GM18502 (cell line): ENCODE measurements at regions not wholly inside any gene's neighbourhood (a gene's known extent, or its start where the extent isn't known, plus 50 kb on each side); places are given as distances from the start of the nearest gene placed in this dataset.
"Not testable (repeated sequence)": the region's sequence is repeated elsewhere in the genome, so short reads cannot be mapped to it uniquely, and the experiment has no call there.

Experiments used
- ATAC-seq: cut with Tn5 transposase; IDR thresholded peaks from one replicate; pipeline ENCODE4 v1.9.1; 2021; ENCODE audit warnings: mild to moderate bottlenecking; ENCODE audit not compliant: unreplicated experiment, poor library complexity

GRCh38 chr2:91422102-91422501, 2730.6 kb downstream of the RPIA start:
- ATAC-seq, result not testable (repeated sequence)

DNA sequence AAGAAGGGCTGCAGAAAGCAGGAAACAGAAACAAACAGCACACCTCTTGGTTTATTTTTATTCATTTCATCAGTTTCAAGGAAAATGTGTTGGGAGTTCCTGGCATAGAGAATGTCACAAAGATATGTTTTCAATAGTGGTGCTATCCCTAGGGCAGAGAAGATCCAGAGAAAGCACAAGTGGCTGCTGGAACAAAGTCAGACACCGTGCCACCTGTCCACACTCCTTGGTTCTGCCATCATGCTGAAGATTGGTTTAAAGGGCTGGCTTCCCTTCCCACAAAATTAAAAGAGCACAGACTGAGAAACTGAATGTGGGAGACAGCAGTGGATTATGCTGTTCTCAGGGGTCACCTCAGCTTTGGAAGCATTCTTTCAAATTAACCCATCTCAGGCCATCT, 2735.7 kb downstream of the RPIA start:
- ATAC-seq, result not testable (repeated sequence)

- ATAC-seq, result not testable (repeated sequence)
These were observed 2750.4 kb downstream of the RPIA start for GRCh38 chr2:91441932-91442245.

GRCh38 chr2:91442246-91442905, 2750.9 kb downstream of the RPIA start:
- no peak for ATAC-seq

- ATAC-seq, result not testable (repeated sequence)
These were observed 2751.6 kb downstream of the RPIA start for GRCh38 chr2:91442906-91443729.

DNA sequence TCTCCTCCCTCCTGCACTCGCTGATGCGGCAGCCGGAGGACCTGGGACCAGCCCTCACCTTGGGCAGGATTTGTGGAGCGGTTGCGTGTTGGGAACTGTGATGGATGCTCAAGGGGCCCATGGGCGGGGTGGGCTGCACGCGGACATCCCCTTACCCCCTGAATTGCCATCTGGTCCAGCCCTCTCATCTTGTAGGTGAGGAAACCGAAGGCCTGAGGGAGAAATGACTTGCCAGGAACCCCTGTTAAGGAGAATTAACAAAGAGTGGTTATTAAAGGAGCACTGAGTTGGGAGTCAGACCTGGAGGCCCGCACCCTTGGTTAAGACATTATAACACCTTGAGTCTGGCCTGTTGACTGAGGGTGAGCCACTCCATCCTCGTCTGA, 2752.2 kb downstream of the RPIA start:
- not testable (repeated sequence) for ATAC-seq

DNA sequence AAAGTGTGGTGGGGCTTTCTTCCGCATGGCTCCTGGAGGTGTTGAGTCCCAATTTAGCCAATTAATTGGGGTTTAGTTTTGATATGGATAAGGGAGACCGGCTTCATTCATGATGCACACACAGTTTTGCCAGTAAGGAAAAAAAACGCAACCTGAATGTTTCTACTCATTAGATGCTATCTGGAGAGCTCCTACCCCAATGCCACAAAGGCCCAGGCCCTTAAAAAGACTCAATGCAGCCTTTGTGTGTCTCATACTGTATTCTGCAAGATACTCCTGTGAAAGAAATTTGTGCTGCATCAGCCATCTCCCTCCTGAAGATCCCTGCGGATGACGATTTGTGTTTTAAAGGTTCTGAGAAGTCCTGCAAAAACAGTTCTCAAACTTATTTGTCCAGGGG, 2754.2 kb downstream of the RPIA start:
- not testable (repeated sequence) for ATAC-seq

- ATAC-seq, result not testable (repeated sequence)
These were observed 2755.0 kb downstream of the RPIA start for GRCh38 chr2:91446489-91446888.

- not testable (repeated sequence) for ATAC-seq
These were observed 2755.4 kb downstream of the RPIA start for GRCh38 chr2:91446915-91447314.

- ATAC-seq, result not testable (repeated sequence)
These were observed 2756.0 kb downstream of the RPIA start for GRCh38 chr2:91447508-91447907.

- not testable (repeated sequence) for ATAC-seq
These were observed 2770.8 kb downstream of the RPIA start for GRCh38 chr2:91462292-91462691.

DNA sequence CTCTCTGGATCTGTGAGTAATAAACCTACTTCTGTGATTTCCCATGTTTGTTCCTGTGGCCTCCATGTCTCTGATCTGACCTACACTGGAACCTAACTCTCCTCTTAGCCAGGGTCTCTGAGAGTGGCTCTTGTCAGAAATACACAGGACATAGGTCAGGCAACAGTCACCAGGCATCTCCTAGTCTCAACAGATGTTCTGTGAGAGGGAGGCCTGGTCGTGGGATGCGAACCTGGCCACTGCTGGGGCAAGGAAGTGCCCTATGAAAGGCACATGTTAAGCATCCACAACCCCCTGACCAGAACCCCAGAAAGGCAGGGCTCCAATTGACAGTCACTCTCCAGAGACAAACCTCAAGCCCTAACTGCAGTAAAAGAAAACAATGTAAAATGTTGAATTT, 2771.5 kb downstream of the RPIA start:
- ATAC-seq, result not testable (repeated sequence)

- ATAC-seq, result not testable (repeated sequence)
These were observed 2775.4 kb downstream of the RPIA start for GRCh38 chr2:91466780-91467363.

- not testable (repeated sequence) for ATAC-seq
These were observed 2784.9 kb downstream of the RPIA start for GRCh38 chr2:91476244-91476935.

DNA sequence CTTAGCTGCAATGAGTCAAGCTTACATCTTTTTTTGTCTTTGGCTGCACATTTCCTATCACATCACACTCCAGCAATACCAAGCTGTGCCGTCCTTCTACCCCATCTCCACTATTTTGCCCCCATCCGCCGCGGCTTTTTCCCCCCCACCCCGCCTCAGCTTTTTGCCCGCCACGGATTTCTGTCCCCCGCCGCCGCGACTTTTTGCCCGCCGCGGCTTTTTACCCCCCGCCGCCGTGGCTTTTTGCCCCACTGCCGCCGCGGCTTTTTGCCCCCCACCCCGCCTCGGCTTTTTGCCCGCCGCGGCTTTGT, 2785.4 kb downstream of the RPIA start:
- ATAC-seq, result not testable (repeated sequence)

GRCh38 chr2:91477291-91477690, 2785.8 kb downstream of the RPIA start:
- ATAC-seq, result not testable (repeated sequence)

GRCh38 chr2:91477731-91478672, 2786.5 kb downstream of the RPIA start:
- ATAC-seq, result no peak

- ATAC-seq, result not testable (repeated sequence)
These were observed 2787.6 kb downstream of the RPIA start for GRCh38 chr2:91478851-91479718.

GRCh38 chr2:91485226-91485625, 2793.8 kb downstream of the RPIA start:
- ATAC-seq, result not testable (repeated sequence)
